Ishikawa (cell line): ENCODE measurements at regions not wholly inside any gene's neighbourhood (a gene's known extent, or its start where the extent isn't known, plus 50 kb on each side); places are given as distances from the start of the nearest gene placed in this dataset.

Experiments
- CEBPB ChIP-seq: IDR thresholded peaks from 2 replicates; pipeline ENCODE4 v1.6.1; 2012
- CREB1 ChIP-seq: IDR thresholded peaks from 2 replicates; pipeline ENCODE4 v1.6.1; 2012; ENCODE audit warnings: low read depth
- EGR1 ChIP-seq: IDR thresholded peaks from 2 replicates; pipeline ENCODE4 v1.6.1; 2012
- EP300 ChIP-seq: IDR thresholded peaks from 2 replicates; pipeline ENCODE4 v1.6.1; 2012; ENCODE audit warnings: borderline replicate concordance
- FOXM1 ChIP-seq: IDR thresholded peaks from 2 replicates; pipeline ENCODE4 v1.6.1; 2012; ENCODE audit warnings: low read depth, borderline replicate concordance
- NFIC ChIP-seq: IDR thresholded peaks from 2 replicates; pipeline ENCODE4 v1.6.1; 2012
- RAD21 ChIP-seq: IDR thresholded peaks from 2 replicates; pipeline ENCODE4 v1.6.1; 2012; ENCODE audit warnings: low read depth
- REST ChIP-seq: IDR thresholded peaks from 2 replicates; pipeline ENCODE4 v1.6.1; 2012; ENCODE audit warnings: low read depth, mild to moderate bottlenecking
- TAF1 ChIP-seq: IDR thresholded peaks from 2 replicates; pipeline ENCODE4 v1.6.1; 2012; ENCODE audit warnings: low read depth, mild to moderate bottlenecking
- TCF12 ChIP-seq: IDR thresholded peaks from 2 replicates; pipeline ENCODE4 v1.6.1; 2012; ENCODE audit warnings: low read depth
- TEAD4 ChIP-seq: IDR thresholded peaks from 2 replicates; pipeline ENCODE4 v1.6.1; 2012
- USF1 ChIP-seq: IDR thresholded peaks from 2 replicates; pipeline ENCODE4 v1.6.1; 2012
- YY1 ChIP-seq: IDR thresholded peaks from 2 replicates; pipeline ENCODE4 v1.6.1; 2012; ENCODE audit warnings: low read depth
- ZBTB7A ChIP-seq: IDR thresholded peaks from 2 replicates; pipeline ENCODE4 v1.6.1; 2012; ENCODE audit warnings: low read depth
- TF ChIP-seq, protein P1 (sequence below): IDR thresholded peaks from 2 replicates; pipeline ENCODE4 v1.6.1; 2012

DNA sequence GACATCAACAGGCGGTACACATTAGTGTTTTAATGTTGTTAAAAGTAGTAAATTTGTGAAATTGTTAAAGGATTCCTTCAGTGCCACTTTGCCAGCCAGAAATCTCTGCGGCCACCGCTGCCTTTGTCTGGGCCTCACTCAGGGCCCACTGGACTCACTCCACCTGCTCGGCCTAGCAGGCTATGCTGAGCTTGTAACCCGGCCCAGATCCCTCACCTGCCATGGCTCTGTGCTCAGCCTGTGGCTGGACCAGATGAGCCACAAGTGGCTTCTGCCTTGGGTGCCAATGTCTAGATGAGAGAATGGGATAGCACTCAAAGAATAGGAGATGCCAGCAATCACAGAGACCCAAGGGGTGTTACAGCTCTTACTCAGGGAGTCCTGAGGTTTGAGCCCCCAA lies 1228.0 kb downstream of the DIAPH3 start:
- no peak for TF ChIP-seq CEBPB
- TF ChIP-seq TCF12: no peak
- no peak for TF ChIP-seq EP300
- no peak for TF ChIP-seq CREB1
- TF ChIP-seq EGR1: no peak
- no peak for TF ChIP-seq TAF1

DNA sequence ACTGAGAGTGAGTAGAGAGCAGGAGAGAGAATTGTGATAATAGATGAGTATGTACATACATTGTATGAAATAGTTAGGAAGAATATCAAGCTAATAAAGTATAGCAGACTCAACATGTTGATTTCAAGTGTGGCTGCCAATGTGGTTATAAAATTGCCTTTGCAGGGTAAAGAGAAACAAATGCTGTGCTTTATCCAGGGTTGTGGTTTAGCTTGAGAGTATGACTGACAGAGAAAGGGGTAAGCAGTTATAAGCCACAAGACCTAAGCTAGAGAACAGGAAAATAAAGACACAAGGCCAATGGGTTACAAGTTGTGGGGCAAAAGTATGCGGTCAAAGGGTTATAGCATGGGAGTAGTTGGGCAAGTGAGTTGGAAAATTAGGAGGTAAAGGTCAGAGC lies 1217.5 kb downstream of the DIAPH3 start:
- TF ChIP-seq TEAD4 (no peak), CEBPB (no peak), RAD21 (no peak), CREB1 (no peak), TCF12 (no peak), EGR1 (no peak), EP300 (no peak), YY1 (no peak)
- TF ChIP-seq, protein P1, sequence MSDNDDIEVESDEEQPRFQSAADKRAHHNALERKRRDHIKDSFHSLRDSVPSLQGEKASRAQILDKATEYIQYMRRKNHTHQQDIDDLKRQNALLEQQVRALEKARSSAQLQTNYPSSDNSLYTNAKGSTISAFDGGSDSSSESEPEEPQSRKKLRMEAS: no peak

GRCh38 chr13:58949646-58950045 lies 1214.1 kb downstream of the DIAPH3 start:
- no peak for TF ChIP-seq ZBTB7A
- no peak for TF ChIP-seq TAF1
- no peak for TF ChIP-seq USF1
- no peak for TF ChIP-seq CEBPB
- no peak for TF ChIP-seq REST
- no peak for TF ChIP-seq TCF12
- no peak for TF ChIP-seq TEAD4
- TF ChIP-seq EGR1: no peak
- TF ChIP-seq, protein P1: no peak
- TF ChIP-seq RAD21: no peak
- no peak for TF ChIP-seq FOXM1
- TF ChIP-seq CREB1: no peak
- no peak for TF ChIP-seq YY1
- no peak for TF ChIP-seq EP300
- TF ChIP-seq NFIC: no peak

- TF ChIP-seq EP300 (no peak), RAD21 (no peak), YY1 (no peak), TCF12 (no peak), TAF1 (no peak), USF1 (no peak), EGR1 (no peak), CREB1 (no peak), FOXM1 (no peak), REST (no peak), NFIC (no peak)
These were observed 1212.8 kb downstream of the DIAPH3 start for GRCh38 chr13:58950911-58951310.

GRCh38 chr13:58953638-58954037 lies 1210.1 kb downstream of the DIAPH3 start:
- TF ChIP-seq ZBTB7A (no peak), NFIC (no peak), CREB1 (no peak), TCF12 (no peak), USF1 (no peak), CEBPB (no peak), TAF1 (no peak), YY1 (no peak), TEAD4 (no peak), EGR1 (no peak), REST (no peak), EP300 (no peak), RAD21 (no peak)
- TF ChIP-seq, protein P1: no peak
